Fibroblast of lung (primary cell): ENCODE measurements at regions not wholly inside any gene's neighbourhood (a gene's known extent, or its start where the extent isn't known, plus 50 kb on each side); places are given as distances from the start of the nearest gene placed in this dataset.

Source experiments
- EZH2 ChIP-seq: IDR thresholded peaks from 2 replicates; pipeline ENCODE4 v1.5.1; 2012; ENCODE audit warnings: low read length, control low read depth, mild to moderate bottlenecking; ENCODE audit errors: missing control alignments
- TF ChIP-seq, protein P1 (sequence below), 2 donors: IDR thresholded peaks in 1 of 2; conservative IDR thresholded peaks in 1 of 2; 1 replicate in 1 of 2; 2 replicates in 1 of 2; pipeline ENCODE4 v1.5.1; 2011 to 2012; ENCODE audit warnings: low read length in 2 of 2, control low read depth in 1 of 2, inconsistent platforms in 1 of 2, low read depth in 1 of 2, mild to moderate bottlenecking in 1 of 2

GRCh38 chr3:102841866-102842265 lies 407.1 kb downstream of the ZPLD1 start:
- TF ChIP-seq, protein P1, sequence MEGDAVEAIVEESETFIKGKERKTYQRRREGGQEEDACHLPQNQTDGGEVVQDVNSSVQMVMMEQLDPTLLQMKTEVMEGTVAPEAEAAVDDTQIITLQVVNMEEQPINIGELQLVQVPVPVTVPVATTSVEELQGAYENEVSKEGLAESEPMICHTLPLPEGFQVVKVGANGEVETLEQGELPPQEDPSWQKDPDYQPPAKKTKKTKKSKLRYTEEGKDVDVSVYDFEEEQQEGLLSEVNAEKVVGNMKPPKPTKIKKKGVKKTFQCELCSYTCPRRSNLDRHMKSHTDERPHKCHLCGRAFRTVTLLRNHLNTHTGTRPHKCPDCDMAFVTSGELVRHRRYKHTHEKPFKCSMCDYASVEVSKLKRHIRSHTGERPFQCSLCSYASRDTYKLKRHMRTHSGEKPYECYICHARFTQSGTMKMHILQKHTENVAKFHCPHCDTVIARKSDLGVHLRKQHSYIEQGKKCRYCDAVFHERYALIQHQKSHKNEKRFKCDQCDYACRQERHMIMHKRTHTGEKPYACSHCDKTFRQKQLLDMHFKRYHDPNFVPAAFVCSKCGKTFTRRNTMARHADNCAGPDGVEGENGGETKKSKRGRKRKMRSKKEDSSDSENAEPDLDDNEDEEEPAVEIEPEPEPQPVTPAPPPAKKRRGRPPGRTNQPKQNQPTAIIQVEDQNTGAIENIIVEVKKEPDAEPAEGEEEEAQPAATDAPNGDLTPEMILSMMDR (conservative IDR thresholded peaks at IDR 0.05 in 1 of 2, IDR thresholded peaks at IDR 0.05 in 1 of 2; ENCODE audit: low read depth in 1 of 2, low read length in 2 of 2) = no peak
- TF ChIP-seq EZH2 = no peak
